ENCODE measurements at regions not wholly inside any gene's neighbourhood (a gene's known extent, or its start where the extent isn't known, plus 50 kb on each side); places are given as distances from the start of the nearest gene placed in this dataset.

GRCh38 chr2:120869730-120870466, 134.2 kb downstream of the GLI2 start:
- no peak for TF ChIP-seq POLR2A (IDR thresholded peaks at IDR 0.05)
- no peak for TF ChIP-seq EP300 (IDR thresholded peaks at IDR 0.05)
- TF ChIP-seq CTCF (IDR thresholded peaks at IDR 0.05) = no peak
- TF ChIP-seq POLR2AphosphoS5 (IDR thresholded peaks at IDR 0.05) = no peak
- DNase-seq = no peak
- Histone ChIP-seq H3K36me3 (no peaks in the 10 kb centered on the region), H3K27me3 (peaks cover 0 to 34% (median 21%) of the 10 kb centered on the region in 3 donors), H3K9me3 (no peaks in the 10 kb centered on the region), H3K27ac (no peak overlapping the region), H3K4me1 (peaks cover 0 to 41% (median 20%) of the 10 kb centered on the region in 4 donors), H3K4me3 (no peak overlapping the region)
- intact Hi-C loops (cut with DNase I; ENCODE audit: low total_unique reads) = no loop called here
- WGBS, 5 donors = 64 to 72% (median 68%) methylated on average over 5 of the region's 5 CpGs

- Histone ChIP-seq H3K27ac (no peak overlapping the region), H3K4me3 (no peak overlapping the region), H3K27me3 (peaks cover 0 to 31% (median 21%) of the 10 kb centered on the region in 3 donors), H3K36me3 (no peaks in the 10 kb centered on the region), H3K9me3 (no peaks in the 10 kb centered on the region), H3K4me1 (peaks cover 0 to 44% (median 20%) of the 10 kb centered on the region in 4 donors)
- DNase-seq = no peak
- intact Hi-C loops (cut with DNase I; ENCODE audit: low total_unique reads) = no loop called here
- no peak for TF ChIP-seq POLR2A (IDR thresholded peaks at IDR 0.05)
- no peak for TF ChIP-seq EP300 (IDR thresholded peaks at IDR 0.05)
- TF ChIP-seq POLR2AphosphoS5 (IDR thresholded peaks at IDR 0.05) = no peak
- no peak for TF ChIP-seq CTCF (IDR thresholded peaks at IDR 0.05)
- 92 to 96% (median 94%) methylated on average over 7 to 9 of the region's 9 CpGs for WGBS, 5 donors
Observed at GRCh38 chr2:120870467-120870788, 134.8 kb downstream of the GLI2 start.

GRCh38 chr2:120871016-120871635, 135.5 kb downstream of the GLI2 start:
- no peak for DNase-seq
- peaks cover 0 to 24% (median 19%) of the 10 kb centered on the region in 3 donors for H3K27me3 ChIP-seq
- no peaks in the 10 kb centered on the region for H3K36me3 ChIP-seq
- H3K4me3 ChIP-seq = no peak overlapping the region
- peaks cover 0 to 44% (median 20%) of the 10 kb centered on the region in 4 donors for H3K4me1 ChIP-seq
- no peaks in the 10 kb centered on the region for H3K9me3 ChIP-seq
- WGBS, 5 donors = 79 to 84% (median 82%) methylated on average over 10 of the region's 10 CpGs
- H3K27ac ChIP-seq = no peak overlapping the region
- TF ChIP-seq POLR2A (IDR thresholded peaks at IDR 0.05) (no peak), EP300 (IDR thresholded peaks at IDR 0.05) (no peak), CTCF (IDR thresholded peaks at IDR 0.05) (no peak), POLR2AphosphoS5 (IDR thresholded peaks at IDR 0.05) (no peak)
- intact Hi-C loops (cut with DNase I; ENCODE audit: low total_unique reads) = no loop called here

- H3K27ac ChIP-seq = no peak overlapping the region
- intact Hi-C loops (cut with DNase I; ENCODE audit: low total_unique reads) = no loop called here
- TF ChIP-seq POLR2AphosphoS5 (IDR thresholded peaks at IDR 0.05) (no peak), POLR2A (IDR thresholded peaks at IDR 0.05) (no peak), EP300 (IDR thresholded peaks at IDR 0.05) (no peak), CTCF (IDR thresholded peaks at IDR 0.05) (no peak)
- H3K4me1 ChIP-seq = peaks cover 0 to 37% (median 16%) of the 10 kb centered on the region in 4 donors
- peaks cover 0 to 15% (median 10%) of the 10 kb centered on the region in 3 donors for H3K27me3 ChIP-seq
- no peaks in the 10 kb centered on the region for H3K9me3 ChIP-seq
- DNase-seq = no peak
- no peak overlapping the region for H3K4me3 ChIP-seq
- H3K36me3 ChIP-seq = no peaks in the 10 kb centered on the region
- 76 to 90% (median 88%) methylated on average over 7 of the region's 7 CpGs for WGBS, 5 donors
Observed at GRCh38 chr2:120871881-120872620, 136.4 kb downstream of the GLI2 start.

All from stomach (tissue), 8 donors.